Muscle of leg (tissue), 3 donors: ENCODE measurements at regions not wholly inside any gene's neighbourhood (a gene's known extent, or its start where the extent isn't known, plus 50 kb on each side); places are given as distances from the start of the nearest gene placed in this dataset.
"Not testable (repeated sequence)": the region's sequence is repeated elsewhere in the genome, so short reads cannot be mapped to it uniquely, and the experiment has no call there.

Experiments
- DNase-seq: peaks from one replicate; pipeline ENCODE4 v3.0.0; 2013
- H3K27ac ChIP-seq: one replicate; pipeline ENCODE4 v1.5.1; 2013; ENCODE audit warnings: mild to moderate bottlenecking, low read length, control low read depth
- H3K27me3 ChIP-seq: one replicate; pipeline ENCODE4 v1.6.1; 2013; ENCODE audit warnings: low read length; ENCODE audit not compliant: control insufficient read depth, insufficient read depth
- H3K36me3 ChIP-seq: one replicate; pipeline ENCODE4 v1.6.1; 2013; ENCODE audit warnings: low read length; ENCODE audit not compliant: control insufficient read depth, insufficient read depth
- H3K4me1 ChIP-seq: one replicate; pipeline ENCODE4 v1.6.1; 2013; ENCODE audit warnings: low read length; ENCODE audit not compliant: control insufficient read depth, insufficient read depth
- H3K4me3 ChIP-seq: one replicate; pipeline ENCODE4 v1.5.1; 2013; ENCODE audit warnings: low read length, control low read depth
- H3K9me3 ChIP-seq: replicated peaks from 2 replicates; pipeline ENCODE4 v1.6.1; 2013; ENCODE audit warnings: low read depth, low read length; ENCODE audit not compliant: control insufficient read depth
- WGBS: methylation state at CpG from one replicate; pipeline ENCODE4 v1.1.5; 2013; ENCODE audit warnings: missing lambda C conversion rate; ENCODE audit not compliant: insufficient coverage; 5-methylcytosine and 5-hydroxymethylcytosine counted together

GRCh38 chr10:80829562-80829961 is 291.9 kb downstream of the SH2D4B start:
- Histone ChIP-seq H3K27me3 (no peaks in the 10 kb centered on the region), H3K36me3 (no peaks in the 10 kb centered on the region), H3K9me3 (peaks cover 14% of the 10 kb centered on the region), H3K4me1 (no peaks in the 10 kb centered on the region), H3K27ac (no peak overlapping the region), H3K4me3 (no peak overlapping the region)
- DNase-seq, result no peak

GRCh38 chr10:80832693-80833092 is 295.0 kb downstream of the SH2D4B start:
- not testable (repeated sequence) for H3K27me3 ChIP-seq, DNase-seq, H3K27ac ChIP-seq, H3K36me3 ChIP-seq, H3K4me3 ChIP-seq, H3K4me1 ChIP-seq
- H3K9me3 ChIP-seq, result peaks cover 10% of the 10 kb centered on the region
- WGBS, result no CpG with 5 or more reads among the region's 1 CpG

GRCh38 chr10:80855348-80855971 is 317.8 kb downstream of the SH2D4B start:
- H3K36me3 ChIP-seq, result no peaks in the 10 kb centered on the region
- 41% methylated on average over 3 of the region's 5 CpGs for WGBS
- H3K27ac ChIP-seq, result no peak overlapping the region
- no peaks in the 10 kb centered on the region for H3K4me1 ChIP-seq
- H3K9me3 ChIP-seq, result no peaks in the 10 kb centered on the region
- peak; percentile 18 for DNase-seq
- H3K27me3 ChIP-seq, result no peaks in the 10 kb centered on the region
- H3K4me3 ChIP-seq, result no peak overlapping the region

- no peak overlapping the region for H3K4me3 ChIP-seq
- H3K4me1 ChIP-seq, result no peaks in the 10 kb centered on the region
- H3K27ac ChIP-seq, result no peak overlapping the region
- H3K36me3 ChIP-seq, result no peaks in the 10 kb centered on the region
- no peaks in the 10 kb centered on the region for H3K9me3 ChIP-seq
- DNase-seq, result no peak
- no peaks in the 10 kb centered on the region for H3K27me3 ChIP-seq
- 100% methylated on average over 2 of the region's 2 CpGs for WGBS
Observed at GRCh38 chr10:80856186-80856585, 318.5 kb downstream of the SH2D4B start.

GRCh38 chr10:80859279-80859678 is 321.6 kb downstream of the SH2D4B start:
- not testable (repeated sequence) for H3K4me1 ChIP-seq, DNase-seq, H3K27me3 ChIP-seq, H3K27ac ChIP-seq, H3K9me3 ChIP-seq, H3K4me3 ChIP-seq, H3K36me3 ChIP-seq
- WGBS, result 100% methylated on average over 2 of the region's 22 CpGs

- no peak overlapping the region for H3K27ac ChIP-seq
- DNase-seq, result no peak
- H3K9me3 ChIP-seq, result no peaks in the 10 kb centered on the region
- no peak overlapping the region for H3K4me3 ChIP-seq
- no peaks in the 10 kb centered on the region for H3K27me3 ChIP-seq
- no peaks in the 10 kb centered on the region for H3K4me1 ChIP-seq
- no CpG with 5 or more reads among the region's 1 CpG for WGBS
- H3K36me3 ChIP-seq, result no peaks in the 10 kb centered on the region
Observed at GRCh38 chr10:80860719-80861118, 323.0 kb downstream of the SH2D4B start.

- no peaks in the 10 kb centered on the region for H3K4me1 ChIP-seq
- H3K4me3 ChIP-seq, result no peak overlapping the region
- no peak overlapping the region for H3K27ac ChIP-seq
- no peaks in the 10 kb centered on the region for H3K27me3 ChIP-seq
- H3K36me3 ChIP-seq, result no peaks in the 10 kb centered on the region
- DNase-seq, result peak; percentile 4
- H3K9me3 ChIP-seq, result no peaks in the 10 kb centered on the region
Observed at GRCh38 chr10:80861882-80862281, 324.2 kb downstream of the SH2D4B start.

- no peaks in the 10 kb centered on the region for H3K4me1 ChIP-seq
- WGBS, result no CpG with 5 or more reads among the region's 1 CpG
- no peaks in the 10 kb centered on the region for H3K27me3 ChIP-seq
Observed at GRCh38 chr10:80870282-80870681, 332.6 kb downstream of the SH2D4B start.

GRCh38 chr10:80871083-80871482 is 333.4 kb downstream of the SH2D4B start:
- Histone ChIP-seq H3K36me3 (no peaks in the 10 kb centered on the region), H3K4me1 (no peaks in the 10 kb centered on the region), H3K27me3 (no peaks in the 10 kb centered on the region)

More at GRCh38 chr10:80870282-80870681, 332.6 kb downstream of the SH2D4B start:
- DNase-seq, result no peak
- Histone ChIP-seq H3K36me3 (no peaks in the 10 kb centered on the region), H3K27ac (no peak overlapping the region), H3K4me3 (no peak overlapping the region), H3K9me3 (no peaks in the 10 kb centered on the region)

GRCh38 chr10:80878330-80878729 is 340.6 kb downstream of the SH2D4B start:
- Histone ChIP-seq H3K4me3 (no peak overlapping the region), H3K4me1 (no peaks in the 10 kb centered on the region), H3K9me3 (no peaks in the 10 kb centered on the region), H3K27me3 (no peaks in the 10 kb centered on the region), H3K27ac (no peak overlapping the region), H3K36me3 (no peaks in the 10 kb centered on the region)
- DNase-seq, result no peak
- no CpG with 5 or more reads among the region's 1 CpG for WGBS

More at GRCh38 chr10:80871083-80871482, 333.4 kb downstream of the SH2D4B start:
- H3K9me3 ChIP-seq, result no peaks in the 10 kb centered on the region
- no peak overlapping the region for H3K4me3 ChIP-seq
- no peak for DNase-seq
- H3K27ac ChIP-seq, result no peak overlapping the region

GRCh38 chr10:80890146-80890545 is 352.4 kb downstream of the SH2D4B start:
- no CpG with 5 or more reads among the region's 1 CpG for WGBS
- Histone ChIP-seq H3K4me1 (no peaks in the 10 kb centered on the region), H3K36me3 (no peaks in the 10 kb centered on the region), H3K4me3 (no peak overlapping the region), H3K9me3 (no peaks in the 10 kb centered on the region), H3K27me3 (no peaks in the 10 kb centered on the region), H3K27ac (no peak overlapping the region)
- DNase-seq, result no peak
